GM19328 (cell line): ENCODE measurements at regions not wholly inside any gene's neighbourhood (a gene's known extent, or its start where the extent isn't known, plus 50 kb on each side); places are given as distances from the start of the nearest gene placed in this dataset.
"Not testable (repeated sequence)": the region's sequence is repeated elsewhere in the genome, so short reads cannot be mapped to it uniquely, and the experiment has no call there.

Experiments used
- ATAC-seq: cut with Tn5 transposase; IDR thresholded peaks from one replicate; pipeline ENCODE4 v1.9.1; 2021; ENCODE audit warnings: mild to moderate bottlenecking, moderate library complexity; ENCODE audit not compliant: unreplicated experiment

DNA sequence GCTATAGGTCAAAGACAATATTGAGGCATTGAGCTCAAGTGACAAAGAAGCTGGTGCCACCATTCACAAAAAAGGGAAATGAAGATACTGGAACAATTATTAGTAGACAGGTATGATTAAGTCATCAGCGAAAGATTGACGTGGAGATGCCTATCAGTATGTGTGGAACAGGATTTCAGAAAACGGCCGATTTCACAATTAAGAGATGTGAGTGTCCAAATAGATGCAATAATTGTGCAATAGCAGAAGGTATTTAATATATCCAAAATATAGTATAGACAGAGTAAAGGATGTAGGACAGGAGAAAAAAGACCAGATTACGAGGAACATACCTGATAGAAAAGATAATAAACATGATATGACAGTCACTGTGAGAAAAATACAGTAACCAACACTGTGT lies 433.1 kb downstream of the C12orf50 start:
- no peak for ATAC-seq

DNA sequence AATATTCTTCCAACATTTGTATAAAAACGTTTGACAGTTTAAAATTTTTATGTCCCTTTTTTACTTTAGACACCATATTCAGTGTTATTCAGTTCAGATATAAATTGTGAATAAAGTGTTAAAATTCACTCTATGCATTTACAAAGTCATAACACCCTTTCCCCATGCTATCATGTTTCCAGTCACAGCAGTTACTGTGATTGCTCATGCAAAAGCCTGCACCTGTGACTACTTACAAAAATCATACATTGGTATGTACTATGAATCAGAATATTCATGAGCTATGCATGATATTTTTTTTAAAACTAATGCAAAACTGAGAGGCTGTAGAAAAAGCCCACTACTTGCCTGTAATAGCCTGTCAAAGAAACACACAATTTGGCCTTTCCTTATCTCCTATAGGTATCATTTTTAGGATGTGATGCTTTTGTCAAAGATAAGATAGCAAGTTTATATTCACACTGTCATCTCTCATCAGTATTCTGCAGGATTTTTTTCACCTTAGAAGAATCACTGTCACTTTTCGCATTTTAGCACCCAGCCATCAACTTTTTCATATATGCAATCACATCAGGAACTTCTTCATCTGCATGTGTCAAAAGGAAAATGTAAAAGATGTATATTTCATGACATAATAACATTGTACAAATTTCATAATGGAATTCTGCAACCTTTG lies 443.2 kb downstream of the C12orf50 start:
- no peak for ATAC-seq

DNA sequence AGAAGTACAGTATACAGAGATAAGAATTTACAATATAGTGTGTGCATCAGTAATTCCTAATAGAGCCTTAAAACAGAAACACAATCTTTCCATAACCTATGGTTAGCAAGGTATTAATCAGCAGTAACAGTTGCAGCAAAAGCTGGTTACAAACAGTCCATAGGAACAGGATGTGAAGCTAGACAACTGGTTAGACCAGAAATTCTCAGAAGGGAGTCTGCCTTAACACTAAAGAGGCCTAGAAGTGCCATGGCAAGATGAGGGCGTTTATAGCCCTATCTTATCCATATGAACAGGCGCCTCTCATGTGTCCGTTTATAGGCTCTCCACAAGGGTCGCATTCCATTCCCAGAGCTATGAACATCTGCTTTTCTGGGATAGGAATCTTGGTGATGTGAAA lies 450.1 kb downstream of the C12orf50 start:
- not testable (repeated sequence) for ATAC-seq

DNA sequence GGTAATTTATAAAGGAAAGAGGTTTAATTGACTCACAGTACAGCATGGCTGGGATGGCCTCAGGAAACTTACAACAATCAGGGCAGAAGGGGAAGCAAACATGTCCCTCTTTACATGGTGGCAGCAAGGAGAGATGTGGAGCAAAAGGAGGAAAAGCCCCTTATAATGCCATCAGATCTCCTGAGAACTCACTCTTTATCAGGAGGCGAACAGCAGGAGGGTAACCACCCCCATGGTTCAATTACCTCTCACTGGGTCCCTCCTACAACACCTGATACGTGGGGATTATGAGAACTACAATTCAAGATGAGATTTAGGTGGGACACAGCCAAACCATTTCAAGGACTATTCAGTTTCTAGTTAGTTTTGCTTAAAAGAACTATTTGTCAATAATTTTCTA lies 453.3 kb downstream of the C12orf50 start:
- no peak for ATAC-seq

DNA sequence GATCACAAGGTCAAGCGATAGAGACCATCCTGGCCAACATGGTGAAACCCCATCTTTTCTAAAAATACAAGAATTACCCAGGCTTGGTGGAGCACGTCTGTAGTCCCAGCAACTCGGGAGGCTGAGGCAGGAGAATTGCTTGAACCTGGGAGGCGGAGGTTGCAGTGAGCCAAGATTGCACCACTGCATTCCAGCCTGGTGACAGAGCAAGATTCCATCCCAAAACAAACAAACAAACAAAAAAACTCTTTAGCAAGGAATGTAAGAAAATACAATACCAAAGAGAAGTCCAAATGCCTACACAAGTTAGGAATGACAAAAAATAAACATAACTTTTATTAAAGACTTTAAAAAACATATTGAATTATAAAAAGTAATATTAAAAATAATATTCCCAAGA lies 462.3 kb downstream of the C12orf50 start:
- not testable (repeated sequence) for ATAC-seq

DNA sequence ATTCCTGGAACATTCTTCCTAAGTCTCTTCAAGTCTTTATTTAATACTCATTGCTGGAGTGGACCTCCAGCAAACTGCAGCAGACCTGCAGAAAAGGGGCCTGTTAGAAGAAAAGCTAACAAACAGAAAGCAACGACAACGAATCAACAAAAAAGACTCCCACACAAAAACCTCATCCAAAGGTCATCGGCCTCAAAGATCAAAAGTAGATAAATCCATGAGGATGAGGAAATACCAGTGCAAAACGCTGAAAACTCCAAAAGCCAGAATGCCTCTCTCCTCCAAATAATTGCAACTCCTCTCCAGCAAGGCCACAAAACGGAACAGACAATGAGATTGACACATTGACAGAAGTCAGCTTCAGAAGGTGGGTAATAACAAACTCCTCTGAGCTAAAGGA lies 472.2 kb downstream of the C12orf50 start:
- ATAC-seq: no peak

DNA sequence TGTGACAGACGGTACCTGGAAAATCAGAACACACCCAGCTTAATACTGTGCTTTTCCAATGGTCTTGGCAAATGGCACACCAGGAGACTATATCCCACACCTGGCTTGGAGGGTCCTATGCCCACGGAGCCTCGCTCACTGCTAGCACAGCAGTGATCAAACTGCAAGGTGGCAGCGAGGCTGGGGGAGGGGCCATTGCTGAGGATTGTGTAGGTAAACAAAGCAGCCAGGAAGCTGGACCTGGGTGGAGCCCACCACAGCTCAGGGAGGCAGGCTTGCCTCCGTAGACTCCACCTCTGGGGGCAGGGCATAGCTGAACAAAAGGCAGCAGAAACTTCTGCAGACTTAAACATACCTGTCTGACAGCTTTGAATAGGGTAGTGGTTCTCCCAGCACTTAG lies 498.0 kb downstream of the C12orf50 start:
- not testable (repeated sequence) for ATAC-seq

DNA sequence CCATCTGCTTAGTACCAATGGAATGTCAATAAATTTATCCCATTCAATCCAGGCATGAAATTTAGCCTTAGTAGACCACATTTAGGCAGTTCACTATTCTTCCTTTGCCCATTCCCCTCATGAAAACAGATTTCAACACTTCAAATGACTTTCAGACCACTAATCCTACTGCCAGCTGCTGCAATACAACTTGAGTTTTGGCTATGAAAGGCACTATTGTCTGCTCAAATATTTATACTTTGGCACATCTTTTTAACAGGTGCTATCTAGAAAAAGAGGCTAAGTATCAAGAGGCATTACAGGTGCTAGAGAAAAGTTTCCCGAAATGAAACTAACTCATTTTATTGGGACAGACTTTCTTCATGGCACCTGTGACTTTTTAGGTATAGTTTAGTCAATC lies 499.8 kb downstream of the C12orf50 start:
- ATAC-seq: no peak

DNA sequence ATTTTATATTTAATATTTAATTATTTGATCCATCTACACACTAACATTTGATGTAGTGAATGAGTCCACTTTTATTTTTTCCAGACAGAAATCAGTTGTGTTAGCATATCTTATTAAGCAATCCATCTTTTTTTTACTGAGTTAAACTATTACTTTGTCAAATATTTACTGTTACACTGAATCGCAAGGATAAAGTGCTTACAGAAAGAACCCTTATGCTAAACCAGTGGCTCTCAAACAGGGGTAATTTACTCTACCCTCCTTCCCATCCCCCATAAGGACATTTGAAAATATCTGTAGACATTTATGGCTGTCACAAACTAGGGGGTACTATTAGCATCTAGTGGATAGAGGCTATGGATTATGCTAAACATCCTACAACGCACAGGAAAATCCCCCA lies 508.2 kb downstream of the C12orf50 start:
- ATAC-seq: no peak

DNA sequence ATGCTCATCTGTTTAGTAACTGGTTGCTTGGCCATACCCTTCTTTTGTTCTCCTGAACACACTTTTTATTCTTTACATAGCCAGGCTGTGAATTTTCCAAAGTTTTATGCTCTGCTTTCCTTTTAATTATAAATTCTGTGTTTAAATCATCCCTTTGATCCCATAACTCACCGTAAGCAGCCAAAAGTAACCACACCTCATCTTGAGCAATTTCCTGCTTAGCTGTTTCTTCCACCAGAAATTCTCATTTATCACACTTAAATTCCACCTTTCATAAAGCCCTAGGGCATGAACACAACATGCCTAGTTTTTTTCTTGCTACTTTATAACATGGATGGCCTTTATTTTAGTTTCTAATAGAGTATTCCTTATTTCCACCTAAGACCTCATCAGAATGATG lies 510.7 kb downstream of the C12orf50 start:
- ATAC-seq: no peak

DNA sequence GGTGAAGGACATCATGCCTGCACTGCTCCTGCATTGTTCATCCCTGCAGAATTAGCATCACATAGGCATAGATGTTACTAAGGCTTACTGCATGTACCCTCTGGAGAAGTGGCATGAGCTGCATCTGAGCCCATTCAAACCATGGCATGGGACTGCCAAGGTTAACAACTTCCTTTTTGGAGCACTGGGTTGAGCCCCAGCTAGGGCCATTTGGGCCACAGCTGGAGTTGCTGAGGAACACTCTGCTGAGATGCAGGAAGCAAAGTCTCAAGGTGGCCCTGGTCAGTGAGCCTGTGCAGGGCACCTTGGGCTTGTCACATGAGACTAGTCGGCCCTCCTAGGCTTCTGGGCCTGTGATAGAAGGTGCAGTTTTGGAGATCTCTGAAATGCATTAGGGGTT lies 511.2 kb downstream of the C12orf50 start:
- ATAC-seq: no peak

DNA sequence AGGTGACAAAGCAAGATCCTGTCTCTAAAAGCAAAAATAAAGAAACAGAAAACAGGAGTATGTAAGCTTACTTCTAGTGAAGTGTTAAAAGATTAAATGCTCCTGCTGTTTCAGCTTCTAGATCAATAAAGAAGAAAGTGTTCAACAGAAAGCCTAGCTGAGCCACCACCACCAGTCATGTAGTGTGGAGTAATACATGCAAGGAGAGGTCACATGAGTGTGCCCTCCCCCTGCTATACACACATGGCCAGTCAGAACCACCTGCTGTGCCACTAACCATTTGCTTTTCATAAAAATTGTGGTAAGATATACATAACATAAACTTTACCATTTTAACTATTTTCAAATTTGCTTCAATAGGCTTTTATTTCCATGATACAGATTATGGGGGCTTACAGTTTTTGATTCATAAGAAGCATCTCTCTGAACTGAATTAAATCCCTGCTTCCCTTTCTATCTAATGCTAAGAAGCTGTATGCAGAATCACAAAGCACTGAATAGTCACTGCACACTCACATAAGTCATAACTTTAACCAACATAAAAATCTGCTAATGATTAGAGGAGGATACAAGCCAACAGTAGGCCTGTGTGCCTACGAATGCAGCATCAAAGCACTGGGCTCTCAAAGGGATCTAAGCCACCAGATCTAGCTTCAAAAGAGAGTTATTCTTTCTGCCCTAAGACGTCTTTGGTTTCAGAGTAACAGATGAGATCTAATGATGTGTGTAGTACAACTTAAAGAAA lies 515.5 kb downstream of the C12orf50 start:
- ATAC-seq: no peak

DNA sequence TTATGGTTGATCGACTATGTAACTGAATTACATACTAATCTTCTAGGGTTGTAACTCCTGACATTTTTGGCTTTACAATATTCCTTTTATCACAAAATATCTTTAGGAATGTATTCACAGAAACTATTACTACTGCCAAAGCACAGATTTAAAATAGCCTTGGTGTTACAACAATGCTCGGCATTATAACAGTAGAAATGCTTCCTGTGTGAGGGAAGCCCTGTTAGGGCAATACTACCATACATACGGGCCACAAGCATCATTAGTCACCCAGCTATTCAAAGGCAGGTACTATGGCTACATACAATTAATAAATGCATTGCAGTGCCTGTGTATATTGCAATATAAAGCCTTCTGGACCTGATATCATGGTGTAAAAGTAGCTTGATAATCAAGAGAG lies 517.8 kb downstream of the C12orf50 start:
- ATAC-seq: no peak

DNA sequence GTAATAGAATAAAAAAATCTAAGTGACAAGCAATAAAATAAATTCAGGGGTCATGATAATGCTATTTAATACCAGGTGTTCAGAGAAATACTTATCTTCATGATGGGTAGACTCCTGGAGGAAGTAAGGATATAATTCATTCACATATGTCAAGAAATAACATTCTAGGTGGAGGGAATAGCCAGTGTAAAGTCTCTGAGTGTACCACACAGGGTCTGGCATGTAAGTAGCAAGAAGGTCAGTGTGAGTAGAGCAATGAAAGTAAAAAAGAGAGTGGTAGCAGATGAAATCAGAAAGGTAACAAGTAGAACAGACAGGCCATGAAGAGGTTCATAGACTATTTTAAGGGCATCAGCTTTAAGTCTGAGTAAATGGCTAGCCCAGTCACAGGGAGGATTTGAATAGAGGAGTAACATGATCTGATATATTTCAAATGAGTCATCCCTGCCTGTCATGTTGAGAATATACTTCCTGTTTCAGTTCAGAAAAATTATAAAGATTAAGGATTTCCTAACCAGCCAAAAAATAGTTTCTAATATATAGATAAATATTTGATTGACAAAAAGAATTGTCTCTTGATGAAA lies 519.9 kb downstream of the C12orf50 start:
- ATAC-seq: no peak

DNA sequence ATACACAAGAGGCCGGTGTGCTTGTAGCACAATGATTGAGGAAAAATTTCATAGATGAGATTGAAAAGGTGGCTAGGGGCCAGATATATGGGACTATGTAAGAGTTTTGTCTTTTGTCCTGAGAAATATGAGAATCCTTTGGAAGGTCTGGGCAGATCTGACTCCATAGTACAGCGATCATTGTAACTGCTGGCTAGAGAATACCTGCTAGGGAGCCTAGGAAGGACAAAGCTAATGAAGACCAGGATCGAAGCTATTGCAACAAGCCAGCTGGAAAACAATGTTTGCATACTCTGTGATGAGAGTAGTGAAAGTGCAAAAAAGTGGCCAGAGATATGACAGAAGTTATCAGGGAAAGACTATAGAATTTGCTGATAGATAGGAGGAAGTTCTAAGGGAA lies 537.6 kb downstream of the C12orf50 start:
- no peak for ATAC-seq

DNA sequence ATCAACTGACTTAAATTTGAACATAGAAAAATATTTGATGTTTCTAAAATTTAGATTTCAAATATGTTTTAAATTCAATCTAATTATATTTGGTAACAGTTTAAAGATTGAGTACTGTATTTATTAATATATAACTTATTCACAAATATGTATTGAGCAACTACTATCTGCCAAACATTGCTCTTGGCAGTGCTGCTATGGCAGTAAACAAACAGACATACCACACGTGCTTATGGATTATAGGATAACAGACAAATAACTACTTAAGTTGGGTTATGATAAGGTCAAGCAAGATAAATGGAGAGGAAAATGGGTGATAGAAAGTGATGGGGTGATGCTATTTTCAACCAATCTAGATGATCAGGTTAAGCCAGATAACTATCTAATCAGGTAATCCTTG lies 538.1 kb downstream of the C12orf50 start:
- no peak for ATAC-seq

DNA sequence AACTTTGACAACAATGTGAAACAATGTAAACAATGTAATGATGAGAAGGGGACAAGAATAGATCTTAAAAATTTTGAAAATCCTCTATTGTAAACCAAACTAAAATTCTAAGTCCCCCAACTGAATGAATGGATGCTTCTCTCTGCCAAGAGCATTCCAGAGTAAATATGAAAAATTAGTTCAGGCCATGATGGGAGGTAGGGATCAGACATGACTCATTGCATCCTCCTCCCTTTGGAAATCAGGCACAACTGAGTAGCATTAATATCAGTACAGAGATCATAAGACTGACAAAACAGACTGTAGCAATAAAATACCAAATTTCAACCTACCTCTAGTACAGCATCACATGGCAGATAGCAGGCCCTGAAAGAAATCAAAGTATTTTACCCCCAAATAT lies 559.9 kb downstream of the C12orf50 start:
- no peak for ATAC-seq

DNA sequence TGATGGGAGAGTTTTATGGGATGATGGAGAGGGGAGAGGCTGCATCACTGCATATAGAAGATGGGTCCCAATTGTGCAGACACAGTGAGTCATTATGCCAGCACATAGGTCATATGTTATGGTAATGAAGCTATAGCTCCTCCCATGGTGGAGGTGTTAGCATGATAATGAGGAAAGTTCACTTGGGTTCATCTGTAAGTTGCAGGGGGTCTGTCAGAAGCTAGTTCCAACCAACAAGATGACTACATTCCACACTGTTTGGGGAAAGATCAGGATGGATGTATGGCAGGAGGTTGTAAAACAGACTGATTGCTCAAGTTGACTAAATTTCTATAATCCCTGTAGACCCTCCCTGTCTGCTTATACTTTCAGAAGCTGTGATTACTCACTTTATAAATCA lies 561.3 kb downstream of the C12orf50 start:
- no peak for ATAC-seq

DNA sequence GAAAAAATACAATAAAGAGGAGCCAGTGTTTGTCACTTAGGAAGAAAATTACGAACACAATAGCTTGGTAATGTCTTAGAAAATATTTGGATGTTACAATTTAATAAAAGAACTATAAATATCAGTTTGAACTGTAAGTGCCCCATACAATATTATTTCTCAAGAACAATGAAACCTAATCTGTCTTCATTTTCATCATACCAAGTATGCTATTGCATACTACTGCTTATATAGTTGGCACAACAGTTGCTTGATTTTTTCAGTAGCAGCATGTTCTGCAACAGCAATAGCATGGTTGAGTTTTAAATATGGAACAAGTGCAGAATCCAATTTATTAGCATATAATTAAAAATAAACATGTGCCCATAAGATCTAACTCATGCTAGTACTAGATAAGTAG lies 564.6 kb downstream of the C12orf50 start:
- ATAC-seq: no peak

DNA sequence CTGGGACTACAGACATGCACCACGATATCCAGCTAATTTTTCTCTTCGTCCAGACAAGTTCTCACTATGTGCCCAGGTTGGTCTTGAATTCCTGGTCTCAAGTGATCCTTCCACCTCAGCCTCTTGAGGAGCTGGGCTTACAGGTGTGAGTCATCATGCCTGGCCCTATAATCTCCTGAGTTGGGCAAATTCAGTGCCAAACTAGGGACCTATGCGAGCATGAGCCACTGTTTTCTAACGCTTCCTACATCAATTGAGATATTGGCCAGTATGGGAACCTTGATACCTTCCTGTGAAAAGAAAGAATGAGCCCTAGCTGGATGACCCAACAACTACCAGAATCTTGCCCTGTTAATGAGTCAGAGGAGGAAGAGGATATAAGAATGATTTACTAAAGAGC lies 585.2 kb downstream of the C12orf50 start:
- ATAC-seq: no peak

DNA sequence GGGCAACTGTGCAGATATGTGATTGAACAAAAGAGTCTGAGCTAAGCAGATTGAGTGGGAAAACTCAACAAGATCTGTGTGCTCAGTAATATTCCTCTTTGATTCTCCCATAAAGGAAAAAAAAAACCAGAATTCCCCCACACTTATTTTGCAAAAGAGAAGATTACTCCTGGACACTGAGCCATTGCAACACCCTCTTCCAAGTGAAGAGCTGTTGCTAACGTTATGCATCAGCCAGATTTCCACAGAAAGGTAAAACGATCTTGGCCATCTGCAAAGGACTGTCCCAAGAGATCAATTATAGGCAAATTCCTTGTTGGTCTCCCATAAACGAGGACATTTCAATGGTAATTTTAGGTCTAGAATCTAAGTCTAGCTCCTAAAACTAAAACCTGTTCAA lies 587.7 kb downstream of the C12orf50 start:
- no peak for ATAC-seq
